Lower leg skin (tissue), 4 donors: ENCODE measurements at regions not wholly inside any gene's neighbourhood (a gene's known extent, or its start where the extent isn't known, plus 50 kb on each side); places are given as distances from the start of the nearest gene placed in this dataset.

Experiments
- DNase-seq, 2 donors: peaks; one replicate each; pipeline ENCODE4 v3.0.0-alpha.2; 2019; ENCODE audit warnings: low spot score in 2 of 2
- H3K4me3 ChIP-seq: fragments of 200-600 bp; sonication (generic); 2 replicates; pipeline ENCODE4 v1.5.1; 2017; ENCODE audit warnings: mild to moderate bottlenecking, low read depth; ENCODE audit not compliant: poor library complexity, severe bottlenecking
- POLR2A ChIP-seq, 2 donors: fragments of 450-650 bp; IDR thresholded peaks; one replicate each; pipeline ENCODE4 v1.6.1; 2016 to 2017; ENCODE audit warnings: antibody characterized with exemption in 2 of 2, mild to moderate bottlenecking in 1 of 2, moderate library complexity in 1 of 2
- WGBS, 2 donors: methylation state at CpG; one replicate each; pipeline ENCODE4 v1.1.5; 2018; 5-methylcytosine and 5-hydroxymethylcytosine counted together
- intact Hi-C: fragments of 100-400 bp; cut with DNase I; formaldehyde crosslinking; loops from one replicate; pipeline ENCODE4 v1.15.0; 2023; ENCODE audit warnings: low total_unique reads
- TF ChIP-seq, protein P1 (sequence below), 3 donors: fragments of 450-650 bp; IDR thresholded peaks; one replicate each; pipeline ENCODE4 v1.5.1; 2016; ENCODE audit warnings: antibody characterized with exemption in 3 of 3, mild to moderate bottlenecking in 3 of 3, moderate library complexity in 2 of 3

DNA sequence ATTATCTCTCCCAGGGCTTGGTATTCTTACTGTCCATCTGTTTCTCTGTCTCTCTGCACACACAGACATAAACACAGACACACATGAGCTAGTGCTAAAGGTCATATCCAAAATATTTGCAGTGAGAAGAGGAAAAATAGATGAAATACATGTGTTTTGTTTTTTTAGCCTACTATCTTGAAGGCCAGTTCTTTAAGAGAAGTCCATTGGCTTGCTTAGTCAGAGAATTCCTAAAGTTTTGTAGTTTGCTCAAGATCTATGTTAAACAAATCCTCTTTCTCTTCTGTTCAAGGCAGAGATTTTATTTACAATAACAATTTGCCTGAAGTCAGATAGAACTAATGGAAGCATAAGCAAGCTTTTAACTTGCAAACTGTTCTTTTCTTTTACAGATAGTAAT lies 120.0 kb upstream of the AKIRIN2 start:
- intact Hi-C loops: no loop called here
- no peak overlapping the region for H3K4me3 ChIP-seq
- no peak for DNase-seq
- TF ChIP-seq, protein P1, sequence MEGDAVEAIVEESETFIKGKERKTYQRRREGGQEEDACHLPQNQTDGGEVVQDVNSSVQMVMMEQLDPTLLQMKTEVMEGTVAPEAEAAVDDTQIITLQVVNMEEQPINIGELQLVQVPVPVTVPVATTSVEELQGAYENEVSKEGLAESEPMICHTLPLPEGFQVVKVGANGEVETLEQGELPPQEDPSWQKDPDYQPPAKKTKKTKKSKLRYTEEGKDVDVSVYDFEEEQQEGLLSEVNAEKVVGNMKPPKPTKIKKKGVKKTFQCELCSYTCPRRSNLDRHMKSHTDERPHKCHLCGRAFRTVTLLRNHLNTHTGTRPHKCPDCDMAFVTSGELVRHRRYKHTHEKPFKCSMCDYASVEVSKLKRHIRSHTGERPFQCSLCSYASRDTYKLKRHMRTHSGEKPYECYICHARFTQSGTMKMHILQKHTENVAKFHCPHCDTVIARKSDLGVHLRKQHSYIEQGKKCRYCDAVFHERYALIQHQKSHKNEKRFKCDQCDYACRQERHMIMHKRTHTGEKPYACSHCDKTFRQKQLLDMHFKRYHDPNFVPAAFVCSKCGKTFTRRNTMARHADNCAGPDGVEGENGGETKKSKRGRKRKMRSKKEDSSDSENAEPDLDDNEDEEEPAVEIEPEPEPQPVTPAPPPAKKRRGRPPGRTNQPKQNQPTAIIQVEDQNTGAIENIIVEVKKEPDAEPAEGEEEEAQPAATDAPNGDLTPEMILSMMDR (IDR thresholded peaks at IDR 0.05): no peak
- TF ChIP-seq POLR2A (IDR thresholded peaks at IDR 0.05): no peak

DNA sequence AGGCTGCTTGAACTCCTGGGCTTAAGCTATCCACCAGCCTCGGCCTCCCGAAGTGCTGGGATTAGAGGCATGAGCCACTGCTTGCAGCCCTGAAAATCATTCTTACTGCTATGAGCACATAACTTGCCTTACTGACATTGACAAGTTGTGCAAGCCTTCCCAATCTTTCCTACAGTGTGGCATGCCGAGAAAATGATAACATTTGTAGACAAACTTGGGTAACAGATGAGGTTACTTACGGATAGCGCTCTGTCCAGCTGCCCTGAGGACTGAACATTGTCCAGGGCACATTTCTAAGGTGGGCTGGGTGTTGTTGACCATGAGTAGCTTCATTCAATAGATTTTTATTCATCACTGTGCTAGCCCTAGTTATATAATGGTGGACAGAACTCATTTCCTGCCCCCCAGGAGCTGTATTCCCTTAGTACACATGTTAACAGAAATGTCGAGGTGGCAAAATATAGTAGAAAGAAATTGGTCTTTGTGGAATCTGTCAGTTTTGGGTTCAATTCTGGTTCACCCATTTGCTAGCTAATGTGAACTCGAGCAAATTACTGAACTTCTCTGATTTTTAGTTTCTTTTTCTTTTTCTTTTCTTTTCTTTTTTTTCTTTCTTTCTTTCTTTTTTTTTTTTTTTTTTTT lies 118.4 kb upstream of the AKIRIN2 start:
- intact Hi-C loops: no loop called here
- no peak overlapping the region for H3K4me3 ChIP-seq
- TF ChIP-seq POLR2A (IDR thresholded peaks at IDR 0.05): no peak
- TF ChIP-seq, protein P1 (IDR thresholded peaks at IDR 0.05): no peak
- 96% methylated on average over 7 of the region's 7 CpGs for WGBS, 2 donors
- no peak for DNase-seq

DNA sequence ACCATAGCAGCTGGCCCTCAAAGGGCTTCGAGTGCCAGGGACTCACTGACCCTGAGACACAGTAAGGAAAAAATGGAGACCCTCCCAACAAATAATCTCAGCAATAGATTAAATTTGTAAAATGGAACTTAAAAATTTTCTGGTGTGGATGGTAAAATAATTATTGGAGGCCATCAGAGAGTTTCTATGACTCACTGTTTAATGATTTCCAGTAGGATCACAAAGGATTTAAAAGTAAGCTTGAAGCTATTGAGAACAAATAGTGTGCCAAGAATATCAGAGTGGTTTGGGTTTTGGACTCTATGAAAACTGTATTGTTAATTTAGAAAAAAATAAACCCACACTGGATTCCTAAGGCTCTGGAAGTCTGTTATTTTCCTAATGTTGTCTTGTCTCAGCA lies 115.2 kb upstream of the AKIRIN2 start:
- TF ChIP-seq POLR2A (IDR thresholded peaks at IDR 0.05): no peak
- TF ChIP-seq, protein P1 (IDR thresholded peaks at IDR 0.05): no peak
- 59 to 77% methylated on average over 1 of the region's 1 CpG for WGBS, 2 donors
- intact Hi-C loops: no loop called here

DNA sequence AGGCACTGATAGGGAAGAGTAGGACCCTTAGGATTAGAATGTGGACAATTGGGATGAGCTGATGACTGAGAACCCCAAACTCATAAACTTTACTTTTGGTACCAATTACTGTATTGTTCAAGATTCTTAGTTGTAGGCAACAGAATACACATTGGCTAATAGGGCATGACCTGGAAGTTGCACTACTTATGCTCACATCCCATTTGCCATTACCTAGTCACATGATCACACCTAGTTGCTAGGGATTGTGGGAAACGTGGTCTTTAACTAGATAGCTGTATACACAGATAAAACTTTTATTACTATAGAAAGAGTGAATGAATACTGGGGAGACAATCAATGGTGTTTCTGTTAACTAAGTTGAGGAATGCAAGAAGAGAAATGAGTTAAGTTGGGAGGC lies 113.4 kb upstream of the AKIRIN2 start:
- no peak overlapping the region for H3K4me3 ChIP-seq
- intact Hi-C loops: no loop called here
- TF ChIP-seq, protein P1 (IDR thresholded peaks at IDR 0.05): no peak
- TF ChIP-seq POLR2A (IDR thresholded peaks at IDR 0.05): no peak
- WGBS, 2 donors: 84 to 89% methylated on average over 1 of the region's 1 CpG
- no peak for DNase-seq

More for the DNA sequence above, 115.2 kb upstream of the AKIRIN2 start:
- no peak overlapping the region for H3K4me3 ChIP-seq
- no peak for DNase-seq

DNA sequence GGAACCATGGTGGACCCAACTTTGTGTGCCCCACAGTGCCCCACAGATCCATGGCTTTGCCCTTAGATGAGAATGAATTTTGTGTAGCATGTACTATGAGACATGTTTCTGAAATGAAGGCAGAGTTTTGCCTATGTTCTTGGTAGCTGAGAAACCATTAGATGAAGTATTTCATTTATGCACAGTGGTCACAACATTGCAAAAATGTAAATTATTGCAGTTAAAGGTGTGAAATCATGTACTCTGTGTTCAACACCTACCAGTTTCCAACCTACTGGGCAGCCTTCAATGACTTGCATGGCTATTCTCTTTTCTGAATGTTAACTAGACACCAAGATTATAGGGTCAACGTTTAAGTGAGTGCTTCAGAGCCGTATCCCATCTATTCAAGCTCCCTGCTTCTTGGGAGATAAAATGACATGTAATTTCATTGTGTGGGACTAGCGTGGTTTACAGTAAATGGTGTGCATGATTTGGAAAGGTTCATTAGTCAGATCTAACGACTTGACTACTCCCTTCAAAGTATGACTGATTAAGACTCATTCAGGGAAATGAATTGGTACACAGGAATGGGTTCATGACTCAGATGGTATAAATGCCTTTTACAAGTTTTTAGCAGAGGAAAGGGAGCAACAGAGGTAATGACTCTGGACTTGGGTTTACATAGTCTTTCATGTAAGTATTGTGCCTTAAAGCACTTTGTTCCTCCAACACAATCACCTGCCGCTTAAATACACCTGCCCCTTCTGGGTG lies 106.1 kb upstream of the AKIRIN2 start:
- 65 to 76% methylated on average over 5 of the region's 5 CpGs for WGBS, 2 donors
- DNase-seq: no peak
- no peak overlapping the region for H3K4me3 ChIP-seq
- intact Hi-C loops: no loop called here
- no peak for TF ChIP-seq POLR2A (IDR thresholded peaks at IDR 0.05)
- TF ChIP-seq, protein P1 (IDR thresholded peaks at IDR 0.05): no peak
